Body of pancreas (tissue), 4 donors: ENCODE measurements at regions not wholly inside any gene's neighbourhood (a gene's known extent, or its start where the extent isn't known, plus 50 kb on each side); places are given as distances from the start of the nearest gene placed in this dataset.

Experiments used
- ATAC-seq: fragments of 150-250 bp; one replicate; pipeline ENCODE4 v1.9.1; 2016
- DNase-seq, 4 donors: peaks; one replicate each; pipeline ENCODE4 v3.0.0-alpha.2; 2019
- H3K27ac ChIP-seq, 4 donors: fragments of 200-600 bp; sonication (generic); 1 replicate in 3 of 4; 2 replicates in 1 of 4; pipeline versions ENCODE4 v1.5.1 to v1.6.1; 2016 to 2019; ENCODE audit warnings: mild to moderate bottlenecking in 1 of 4, mixed read lengths in 1 of 4, moderate library complexity in 1 of 4
- H3K27me3 ChIP-seq, 2 donors: fragments of 200-600 bp; sonication (generic); one replicate each; pipeline ENCODE4 v1.6.0; 2016; ENCODE audit warnings: mild to moderate bottlenecking in 1 of 2
- H3K36me3 ChIP-seq, 2 donors: fragments of 200-600 bp; sonication (generic); replicated peaks in 1 of 2; 2 replicates each; pipeline ENCODE4 v1.5.1; 2016; ENCODE audit warnings: low read depth in 2 of 2; ENCODE audit not compliant: insufficient read depth in 1 of 2
- H3K4me1 ChIP-seq: fragments of 200-600 bp; sonication (generic); one replicate; pipeline ENCODE4 v1.6.0; 2016
- H3K4me3 ChIP-seq, 2 donors: fragments of 200-600 bp; sonication (generic); 1 replicate in 1 of 2; 2 replicates in 1 of 2; pipeline ENCODE4 v1.5.1; 2016 to 2019
- H3K9me3 ChIP-seq, 3 donors: fragments of 200-600 bp; sonication (generic); 1 replicate in 2 of 3; 2 replicates in 1 of 3; pipeline ENCODE4 v1.5.1; 2016
- CTCF ChIP-seq, 7 experiments: fragments of 450-650 bp in 4 of 7; fragments of 200-600 bp in 3 of 7; sonication (generic) in 3 of 7; IDR thresholded peaks; one replicate each; pipeline ENCODE4 v1.5.1; 2016 to 2019; ENCODE audit warnings: antibody characterized with exemption in 7 of 7
- POLR2A ChIP-seq, 3 donors: fragments of 450-650 bp; IDR thresholded peaks; one replicate each; pipeline ENCODE4 v1.6.1; 2016; ENCODE audit warnings: antibody characterized with exemption in 3 of 3, mild to moderate bottlenecking in 2 of 3
- WGBS, 2 donors: methylation state at CpG; one replicate each; pipeline ENCODE4 v1.1.5; 2017; 5-methylcytosine and 5-hydroxymethylcytosine counted together
- intact Hi-C: fragments of 100-400 bp; cut with DNase I; formaldehyde crosslinking; loops from one replicate; pipeline ENCODE4 v1.15.1; 2023

GRCh38 chr6:166691746-166692145 lies 64.7 kb upstream of the RPS6KA2 start:
- Histone ChIP-seq H3K4me1 (no peaks in the 10 kb centered on the region), H3K27me3 (no peaks in the 10 kb centered on the region), H3K36me3 (no peaks in the 10 kb centered on the region), H3K27ac (no peak overlapping the region), H3K4me3 (no peak overlapping the region), H3K9me3 (no peaks in the 10 kb centered on the region)
- no peak for TF ChIP-seq CTCF (IDR thresholded peaks at IDR 0.05)
- no peak for TF ChIP-seq POLR2A (IDR thresholded peaks at IDR 0.05)
- DNase-seq (no peak), ATAC-seq (no peak)
- WGBS, 2 donors = 61 to 74% methylated on average over 7 of the region's 7 CpGs
- intact Hi-C loops = no loop called here

- 58 to 64% methylated on average over 10 of the region's 10 CpGs for WGBS, 2 donors
- Histone ChIP-seq H3K4me1 (no peaks in the 10 kb centered on the region), H3K27me3 (no peaks in the 10 kb centered on the region), H3K4me3 (no peak overlapping the region), H3K9me3 (no peaks in the 10 kb centered on the region), H3K27ac (peak overlapping the region in 1 of 4 donors; percentile 11), H3K36me3 (no peaks in the 10 kb centered on the region)
- DNase-seq (peak in 1 of 4 donors; percentile 66), ATAC-seq (peak; percentile 47)
- TF ChIP-seq CTCF (IDR thresholded peaks at IDR 0.05) (no peak), POLR2A (IDR thresholded peaks at IDR 0.05) (no peak)
- intact Hi-C loops = no loop called here
Observed at GRCh38 chr6:166691199-166691598, 64.1 kb upstream of the RPS6KA2 start.

GRCh38 chr6:166689687-166690086 lies 62.6 kb upstream of the RPS6KA2 start:
- Histone ChIP-seq H3K36me3 (no peaks in the 10 kb centered on the region), H3K9me3 (no peaks in the 10 kb centered on the region), H3K27ac (no peak overlapping the region), H3K4me3 (no peak overlapping the region), H3K27me3 (no peaks in the 10 kb centered on the region), H3K4me1 (no peaks in the 10 kb centered on the region)
- DNase-seq (no peak), ATAC-seq (no peak)
- TF ChIP-seq POLR2A (IDR thresholded peaks at IDR 0.05) (no peak), CTCF (IDR thresholded peaks at IDR 0.05) (no peak)
- 81 to 90% methylated on average over 8 of the region's 8 CpGs for WGBS, 2 donors
- intact Hi-C loops = no loop called here

GRCh38 chr6:166688901-166689300 lies 61.9 kb upstream of the RPS6KA2 start:
- H3K4me1 ChIP-seq = peaks cover 2% of the 10 kb centered on the region
- no peak for ATAC-seq

More at GRCh38 chr6:166688901-166689300, 61.9 kb upstream of the RPS6KA2 start:
- Histone ChIP-seq H3K36me3 (no peaks in the 10 kb centered on the region), H3K27ac (no peak overlapping the region), H3K4me3 (no peak overlapping the region), H3K9me3 (no peaks in the 10 kb centered on the region), H3K27me3 (no peaks in the 10 kb centered on the region)
- WGBS, 2 donors = 85 to 90% methylated on average over 9 of the region's 9 CpGs
- DNase-seq = no peak
- no peak for TF ChIP-seq CTCF (IDR thresholded peaks at IDR 0.05)
- TF ChIP-seq POLR2A (IDR thresholded peaks at IDR 0.05) = no peak
- intact Hi-C loops = no loop called here
